HepG2 (cell line): ENCODE measurements at regions not wholly inside any gene's neighbourhood (a gene's known extent, or its start where the extent isn't known, plus 50 kb on each side); places are given as distances from the start of the nearest gene placed in this dataset.

Source experiments
- ATAC-seq: fragments of 200-7000 bp; cut with Tn5 transposase; 3 replicates; pipeline ENCODE4 v1.9.1; 2020; ENCODE audit warnings: mild to moderate bottlenecking, moderate library complexity
- BruUV-seq: library from RNA; stranded (reverse); fragments of 400-500 nt; replicated peaks from 2 replicates; lab custom pipeline; 2021; lab: Mats Ljungman, UMichigan
- CTCF ChIA-PET: fragments of 300-600 bp; formaldehyde crosslinking; extraction: SDS; loops from one replicate; lab custom pipeline; 2021; ENCODE audit warnings: low total read pairs, inconsistent platforms, low intra/inter-chr PET ratio; lab: Yijun Ruan, JAX
- POLR2A ChIA-PET: fragments of 350-600 bp; sonication (Branson Sonifier 250); formaldehyde crosslinking; loops from one replicate; lab custom pipeline; 2020; ENCODE audit warnings: antibody characterized with exemption, inconsistent platforms; lab: Yijun Ruan, JAX
- DNase-seq: peaks from one replicate; pipeline ENCODE4 v3.0.0-alpha.2; 2015; ENCODE audit warnings: low spot score
- FAIRE-seq: peaks from 3 replicates; lab custom pipeline; 2011; peaks lifted over from hg19 to GRCh38; lab: Jason Lieb, UNC
- H2AFZ ChIP-seq: one replicate; pipeline ENCODE4 v1.6.1; 2011; ENCODE audit warnings: low read length, inconsistent platforms
- H3K27ac ChIP-seq: fragments of 300-600 bp; 3 replicates; pipeline ENCODE4 v1.8.0; 2011; ENCODE audit warnings: mixed run types, mild to moderate bottlenecking, mixed read lengths, low read length, inconsistent platforms; ENCODE audit not compliant: insufficient read depth; ENCODE audit errors: extremely low read length
- H3K27me3 ChIP-seq, 2 experiments: fragments of 200-600 bp in 1 of 2; 2 replicates in 1 of 2; 3 replicates in 1 of 2; pipeline versions ENCODE4 v1.6.0 to v1.8.0; 2011; ENCODE audit warnings: low read length in 2 of 2, mild to moderate bottlenecking in 2 of 2, moderate library complexity in 2 of 2, inconsistent platforms in 1 of 2; ENCODE audit not compliant: insufficient read depth in 2 of 2, control insufficient read depth in 1 of 2
- H3K36me3 ChIP-seq, 2 experiments: fragments of 200-600 bp in 1 of 2; replicated peaks in 1 of 2; 2 replicates in 1 of 2; 3 replicates in 1 of 2; pipeline versions ENCODE4 v1.5.1 to v1.8.0; 2011; ENCODE audit warnings: low read length in 2 of 2, inconsistent platforms in 1 of 2; ENCODE audit not compliant: insufficient read depth in 2 of 2, control insufficient read depth in 1 of 2
- H3K4me1 ChIP-seq: 2 replicates; pipeline ENCODE4 v1.5.1; 2012; ENCODE audit warnings: low read length, inconsistent platforms; ENCODE audit not compliant: insufficient read depth
- H3K4me2 ChIP-seq: 2 replicates; pipeline ENCODE4 v1.6.0; 2011; ENCODE audit warnings: low read depth, low read length, inconsistent platforms
- H3K4me3 ChIP-seq, 3 experiments: fragments of 200-600 bp in 1 of 3; sonication (generic), shearing (Covaris generic) in 1 of 3; replicated peaks in 1 of 3; 2 replicates each; pipeline ENCODE4 v1.5.1; 2011 to 2016; ENCODE audit warnings: low read length in 3 of 3, inconsistent platforms in 2 of 3, low read depth in 2 of 3, mild to moderate bottlenecking in 2 of 3, control low read depth in 1 of 3, mixed read lengths in 1 of 3; ENCODE audit not compliant: insufficient read depth in 1 of 3
- H3K79me2 ChIP-seq: one replicate; pipeline ENCODE4 v1.6.1; 2011; ENCODE audit warnings: low read length, inconsistent platforms; ENCODE audit not compliant: insufficient read depth
- H3K9ac ChIP-seq: 2 replicates; pipeline ENCODE4 v1.6.0; 2011; ENCODE audit warnings: mild to moderate bottlenecking, low read depth, low read length, inconsistent platforms; ENCODE audit not compliant: insufficient read depth
- H3K9me3 ChIP-seq: 2 replicates; pipeline ENCODE4 v1.5.1; 2012; ENCODE audit warnings: mild to moderate bottlenecking, low read length
- H4K20me1 ChIP-seq: 2 replicates; pipeline ENCODE4 v1.6.0; 2011; ENCODE audit warnings: inconsistent platforms, mild to moderate bottlenecking, low read length, moderate library complexity; ENCODE audit not compliant: insufficient read depth
- GLMP ChIP-seq: sonication (generic); formaldehyde crosslinking; IDR thresholded peaks from 2 replicates; pipeline ENCODE4 v1.9.0; 2021; ENCODE audit warnings: missing genetic modification reagents, mild to moderate bottlenecking, borderline replicate concordance
- LBX2 ChIP-seq: sonication (generic); formaldehyde crosslinking; IDR thresholded peaks from 2 replicates; pipeline ENCODE4 v1.5.0; 2020; ENCODE audit warnings: missing genetic modification reagents, mild to moderate bottlenecking, borderline replicate concordance
- SCMH1 ChIP-seq: sonication (generic); formaldehyde crosslinking; IDR thresholded peaks from 2 replicates; pipeline ENCODE4 v1.9.0; 2021; ENCODE audit warnings: missing genetic modification reagents, mild to moderate bottlenecking, borderline replicate concordance
- SIX4 ChIP-seq: sonication (generic); formaldehyde crosslinking; IDR thresholded peaks from 2 replicates; pipeline ENCODE4 v1.4.0; 2020; ENCODE audit warnings: missing genetic modification reagents
- TBP ChIP-seq: sonication (generic); formaldehyde crosslinking; IDR thresholded peaks from 2 replicates; pipeline ENCODE4 v1.5.0; 2020; ENCODE audit warnings: missing genetic modification reagents
- U2AF2 ChIP-seq: fragments of 200-400 bp; formaldehyde crosslinking; IDR thresholded peaks from 2 replicates; pipeline ENCODE4 v1.6.1; 2017; ENCODE audit warnings: low read depth, mild to moderate bottlenecking, low read length
- ZBTB33 ChIP-seq: sonication (generic); formaldehyde crosslinking; IDR thresholded peaks from 2 replicates; pipeline ENCODE4 v1.4.0; 2020; ENCODE audit warnings: missing genetic modification reagents
- ZFP36L1 ChIP-seq: sonication (generic); formaldehyde crosslinking; IDR thresholded peaks from 2 replicates; pipeline ENCODE4 v1.8.0; 2022; ENCODE audit warnings: mild to moderate bottlenecking, missing genetic modification reagents, moderate library complexity
- ZNF207 ChIP-seq: fragments of 450-650 bp; IDR thresholded peaks from 2 replicates; pipeline ENCODE4 v1.6.1; 2016; ENCODE audit warnings: antibody characterized with exemption, borderline replicate concordance
- ZNF646 ChIP-seq: sonication (generic); formaldehyde crosslinking; IDR thresholded peaks from 2 replicates; pipeline ENCODE4 v1.9.0; 2021; ENCODE audit warnings: mild to moderate bottlenecking, missing genetic modification reagents
- WGBS: methylation state at CpG from one replicate; pipeline ENCODE4 v1.1.6; 2017; ENCODE audit warnings: low lambda C conversion rate; 5-methylcytosine and 5-hydroxymethylcytosine counted together
- in situ Hi-C: cut with HindIII; loops from 2 replicates; pipeline ENCODE4 v1.10.0; 2017; ENCODE audit warnings: low pct_unique_long_range_greater_than_20kb; ENCODE audit not compliant: extremely low pct_ligation_motif_present
- intact Hi-C: fragments of 100-400 bp; cut with micrococcal nuclease; formaldehyde crosslinking; loops from one replicate; pipeline ENCODE4 v1.10.0; 2022; ENCODE audit not compliant: unreplicated experiment

GRCh38 chrX:149302705-149303104 is 202.4 kb downstream of the IDS start:
- no peak for TF ChIP-seq TBP (CRISPR knock-in tag)
- TF ChIP-seq ZNF646 (CRISPR knock-in tag) = no peak
- no peak for TF ChIP-seq ZBTB33 (CRISPR knock-in tag)
- no peak for TF ChIP-seq GLMP (CRISPR knock-in tag)
- no peak for TF ChIP-seq ZFP36L1 (CRISPR knock-in tag)
- TF ChIP-seq ZNF207 = no peak
- TF ChIP-seq SIX4 (CRISPR knock-in tag) = no peak
- no peak for TF ChIP-seq SCMH1 (CRISPR knock-in tag)
- TF ChIP-seq LBX2 (CRISPR knock-in tag) = no peak
- TF ChIP-seq U2AF2 = no peak
- ChIA-PET CTCF (no interaction called here), POLR2A (no interaction called here)
- in situ Hi-C loops = no loop called here
- H3K4me2 ChIP-seq = no peak overlapping the region
- BruUV-seq = no TSS peak
- intact Hi-C loops = no loop called here
- no peak overlapping the region for H3K27ac ChIP-seq
- H3K4me3 ChIP-seq = no peak overlapping the region
- 0% methylated on average over 2 of the region's 2 CpGs for WGBS
- H2AFZ ChIP-seq = no peak overlapping the region
- H3K36me3 ChIP-seq = no peaks in the 10 kb centered on the region
- H3K79me2 ChIP-seq = no peaks in the 10 kb centered on the region
- H4K20me1 ChIP-seq = no peaks in the 10 kb centered on the region
- H3K9ac ChIP-seq = no peak overlapping the region
- no peaks in the 10 kb centered on the region for H3K4me1 ChIP-seq
- DNase-seq (no peak), ATAC-seq (no peak), FAIRE-seq (no peak)
- no peaks in the 10 kb centered on the region for H3K27me3 ChIP-seq
- no peaks in the 10 kb centered on the region for H3K9me3 ChIP-seq
